ENCODE measurements at regions not wholly inside any gene's neighbourhood (a gene's known extent, or its start where the extent isn't known, plus 50 kb on each side); places are given as distances from the start of the nearest gene placed in this dataset.

DNA sequence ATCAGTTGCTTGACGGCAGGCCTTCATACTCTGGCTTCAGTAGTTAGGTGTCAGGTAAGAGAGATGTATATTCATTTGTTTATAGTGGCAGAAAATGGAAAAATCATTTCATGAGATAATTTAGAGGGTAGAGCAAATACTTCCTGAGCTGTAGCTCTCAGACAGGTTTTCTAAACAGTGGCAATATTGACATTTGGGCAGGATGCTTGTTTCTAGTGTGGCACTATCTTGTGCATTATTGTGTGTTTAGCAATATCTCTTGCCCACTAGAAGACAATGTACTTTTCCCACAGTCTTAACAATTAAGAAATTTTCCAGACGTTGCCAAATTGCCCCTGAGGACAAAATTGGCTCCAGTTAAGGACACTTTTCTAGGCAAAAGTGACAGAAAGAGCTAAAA, 1143.1 kb downstream of the PLA2G4A start:
- TF ChIP-seq, protein P1, sequence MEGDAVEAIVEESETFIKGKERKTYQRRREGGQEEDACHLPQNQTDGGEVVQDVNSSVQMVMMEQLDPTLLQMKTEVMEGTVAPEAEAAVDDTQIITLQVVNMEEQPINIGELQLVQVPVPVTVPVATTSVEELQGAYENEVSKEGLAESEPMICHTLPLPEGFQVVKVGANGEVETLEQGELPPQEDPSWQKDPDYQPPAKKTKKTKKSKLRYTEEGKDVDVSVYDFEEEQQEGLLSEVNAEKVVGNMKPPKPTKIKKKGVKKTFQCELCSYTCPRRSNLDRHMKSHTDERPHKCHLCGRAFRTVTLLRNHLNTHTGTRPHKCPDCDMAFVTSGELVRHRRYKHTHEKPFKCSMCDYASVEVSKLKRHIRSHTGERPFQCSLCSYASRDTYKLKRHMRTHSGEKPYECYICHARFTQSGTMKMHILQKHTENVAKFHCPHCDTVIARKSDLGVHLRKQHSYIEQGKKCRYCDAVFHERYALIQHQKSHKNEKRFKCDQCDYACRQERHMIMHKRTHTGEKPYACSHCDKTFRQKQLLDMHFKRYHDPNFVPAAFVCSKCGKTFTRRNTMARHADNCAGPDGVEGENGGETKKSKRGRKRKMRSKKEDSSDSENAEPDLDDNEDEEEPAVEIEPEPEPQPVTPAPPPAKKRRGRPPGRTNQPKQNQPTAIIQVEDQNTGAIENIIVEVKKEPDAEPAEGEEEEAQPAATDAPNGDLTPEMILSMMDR (IDR thresholded peaks at IDR 0.05; ENCODE audit: low read length): no peak
- TF ChIP-seq EZH2 (IDR thresholded peaks at IDR 0.05; ENCODE audit: borderline replicate concordance, low read length): no peak
